Prostate gland (tissue), 2 donors: ENCODE measurements at regions not wholly inside any gene's neighbourhood (a gene's known extent, or its start where the extent isn't known, plus 50 kb on each side); places are given as distances from the start of the nearest gene placed in this dataset.

Experiments used
- CTCF ChIP-seq, 4 experiments: fragments of 200-600 bp in 2 of 4; fragments of 450-650 bp in 2 of 4; sonication (generic) in 2 of 4; IDR thresholded peaks; 1 replicate in 3 of 4; 2 replicates in 1 of 4; pipeline ENCODE4 v1.5.1; 2016 to 2019; ENCODE audit warnings: antibody characterized with exemption in 4 of 4, mild to moderate bottlenecking in 2 of 4, moderate library complexity in 2 of 4
- POLR2A ChIP-seq: fragments of 450-650 bp; IDR thresholded peaks from one replicate; pipeline ENCODE4 v1.6.1; 2016; ENCODE audit warnings: antibody characterized with exemption, mild to moderate bottlenecking
- POLR2AphosphoS5 ChIP-seq: sonication (generic); formaldehyde crosslinking; IDR thresholded peaks from one replicate; pipeline ENCODE4 v1.6.1; 2017; ENCODE audit warnings: antibody characterized with exemption

GRCh38 chrX:39866229-39866628 is 231.5 kb downstream of the BCOR start:
- TF ChIP-seq CTCF (IDR thresholded peaks at IDR 0.05) (no peak), POLR2A (no peak), POLR2AphosphoS5 (no peak)
